Ovary (tissue), 3 donors: ENCODE measurements at regions not wholly inside any gene's neighbourhood (a gene's known extent, or its start where the extent isn't known, plus 50 kb on each side); places are given as distances from the start of the nearest gene placed in this dataset.

Experiments
- CTCF ChIP-seq, 3 donors: fragments of 450-650 bp in 2 of 3; fragments of 200-600 bp in 1 of 3; IDR thresholded peaks; one replicate each; pipeline versions ENCODE4 v1.5.1 to v1.8.0; 2016 to 2022; ENCODE audit warnings: antibody characterized with exemption in 3 of 3, mild to moderate bottlenecking in 1 of 3
- POLR2A ChIP-seq: fragments of 450-650 bp; IDR thresholded peaks from one replicate; pipeline ENCODE4 v1.6.1; 2017; ENCODE audit warnings: antibody characterized with exemption, mild to moderate bottlenecking, moderate library complexity
- donor health status: DM: no; HTN: no; CAD: no.

- TF ChIP-seq CTCF (IDR thresholded peaks at IDR 0.05), result no peak
- no peak for TF ChIP-seq POLR2A
Measured at GRCh38 chr15:91357486-91357885, 257.4 kb downstream of the SV2B start.
